HEK293T (cell line): ENCODE measurements at regions not wholly inside any gene's neighbourhood (a gene's known extent, or its start where the extent isn't known, plus 50 kb on each side); places are given as distances from the start of the nearest gene placed in this dataset.

Experiments used
- CTCF ChIA-PET: fragments of 350-600 bp; formaldehyde crosslinking; extraction: SDS; loops from one replicate; lab custom pipeline; 2021; ENCODE audit warnings: antibody characterized with exemption, inconsistent platforms; lab: Yijun Ruan, JAX
- POLR2A ChIA-PET: fragments of 350-600 bp; formaldehyde crosslinking; extraction: SDS; loops from one replicate; lab custom pipeline; 2020; ENCODE audit warnings: antibody characterized with exemption, inconsistent platforms; lab: Yijun Ruan, JAX
- DNase-seq: peaks from one replicate; pipeline ENCODE4 v3.0.0; 2012; ENCODE audit warnings: mixed read lengths; ENCODE audit errors: extremely low spot score
- ARNT ChIP-seq: fragments of 450-650 bp; IDR thresholded peaks from 2 replicates; pipeline ENCODE4 v1.6.1; 2017; ENCODE audit warnings: mild to moderate bottlenecking
- BHLHE40 ChIP-seq: fragments of 450-650 bp; IDR thresholded peaks from 2 replicates; pipeline ENCODE4 v1.6.1; 2016; ENCODE audit warnings: mild to moderate bottlenecking, moderate library complexity, borderline replicate concordance
- CTBP1 ChIP-seq: fragments of 450-650 bp; IDR thresholded peaks from 2 replicates; pipeline ENCODE4 v1.6.1; 2016; ENCODE audit warnings: borderline replicate concordance
- ELF4 ChIP-seq: fragments of 450-650 bp; IDR thresholded peaks from 2 replicates; pipeline ENCODE4 v1.6.1; 2017; ENCODE audit warnings: antibody characterized with exemption
- FOXA1 ChIP-seq: fragments of 450-650 bp; IDR thresholded peaks from 2 replicates; pipeline ENCODE4 v1.6.1; 2016; ENCODE audit warnings: mild to moderate bottlenecking
- FOXK2 ChIP-seq: fragments of 450-650 bp; IDR thresholded peaks from 2 replicates; pipeline ENCODE4 v1.6.1; 2016; ENCODE audit warnings: mild to moderate bottlenecking
- FOXM1 ChIP-seq: fragments of 450-650 bp; IDR thresholded peaks from 2 replicates; pipeline ENCODE4 v1.6.1; 2017; ENCODE audit warnings: mild to moderate bottlenecking, borderline replicate concordance
- HDGF ChIP-seq: fragments of 450-650 bp; IDR thresholded peaks from 2 replicates; pipeline ENCODE4 v1.6.1; 2017; ENCODE audit warnings: antibody characterized with exemption, borderline replicate concordance
- L3MBTL2 ChIP-seq: fragments of 450-650 bp; conservative IDR thresholded peaks from 2 replicates; pipeline ENCODE4 v1.6.1; 2016; ENCODE audit warnings: mild to moderate bottlenecking
- LEF1 ChIP-seq: fragments of 450-650 bp; IDR thresholded peaks from 2 replicates; pipeline ENCODE4 v1.6.1; 2017; ENCODE audit warnings: mild to moderate bottlenecking, borderline replicate concordance
- NFRKB ChIP-seq: fragments of 450-650 bp; IDR thresholded peaks from 2 replicates; pipeline ENCODE4 v1.6.1; 2016; ENCODE audit warnings: mild to moderate bottlenecking, moderate library complexity
- PKNOX1 ChIP-seq: fragments of 450-650 bp; IDR thresholded peaks from 2 replicates; pipeline ENCODE4 v1.6.1; 2016
- SP1 ChIP-seq: fragments of 450-650 bp; IDR thresholded peaks from 2 replicates; pipeline ENCODE4 v1.6.1; 2017
- SUZ12 ChIP-seq: fragments of 450-650 bp; IDR thresholded peaks from 2 replicates; pipeline ENCODE4 v1.6.1; 2016; ENCODE audit warnings: mild to moderate bottlenecking
- TARDBP ChIP-seq: fragments of 450-650 bp; IDR thresholded peaks from 2 replicates; pipeline ENCODE4 v1.6.1; 2016
- ZNF384 ChIP-seq: fragments of 450-650 bp; IDR thresholded peaks from 2 replicates; pipeline ENCODE4 v1.6.1; 2016

DNA sequence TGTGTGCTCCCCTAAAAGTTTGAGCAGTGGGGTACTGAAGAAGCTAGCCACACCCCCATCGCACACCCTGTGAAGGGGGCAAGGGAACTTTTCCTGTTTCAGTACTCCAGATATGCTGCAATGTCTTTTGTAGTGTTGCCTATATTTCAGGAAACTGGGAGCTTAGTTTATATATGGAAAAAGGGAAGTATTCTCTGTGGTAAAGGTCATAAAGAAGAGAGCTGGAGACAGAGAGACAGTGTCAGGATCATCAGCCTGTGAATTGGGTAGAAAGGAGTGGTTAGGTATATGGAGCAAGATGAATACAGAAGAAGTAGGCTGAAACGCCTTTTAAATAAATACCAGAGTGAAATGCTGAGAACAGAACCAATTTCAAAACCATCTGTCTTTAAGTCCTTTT is 82.2 kb upstream of the C9orf72 start:
- POLR2A ChIA-PET = no interaction called here
- CTCF ChIA-PET = no interaction called here
- TF ChIP-seq L3MBTL2 = no peak
- no peak for TF ChIP-seq TARDBP
- no peak for TF ChIP-seq ZNF384
- TF ChIP-seq ARNT = no peak
- TF ChIP-seq BHLHE40 = no peak
- no peak for TF ChIP-seq FOXK2
- no peak for TF ChIP-seq FOXA1
- TF ChIP-seq HDGF = no peak
- TF ChIP-seq CTBP1 = no peak
- no peak for TF ChIP-seq NFRKB
- no peak for TF ChIP-seq PKNOX1
- TF ChIP-seq LEF1 = no peak
- no peak for TF ChIP-seq SP1
- no peak for DNase-seq

- POLR2A ChIA-PET = no interaction called here
- DNase-seq = no peak
- CTCF ChIA-PET = no interaction called here
- TF ChIP-seq ARNT = no peak
- no peak for TF ChIP-seq BHLHE40
- TF ChIP-seq FOXM1 = no peak
- TF ChIP-seq FOXK2 = no peak
- TF ChIP-seq TARDBP = no peak
- no peak for TF ChIP-seq LEF1
- no peak for TF ChIP-seq L3MBTL2
- no peak for TF ChIP-seq ZNF384
- no peak for TF ChIP-seq PKNOX1
- TF ChIP-seq SP1 = no peak
- no peak for TF ChIP-seq HDGF
- TF ChIP-seq NFRKB = no peak
- no peak for TF ChIP-seq ELF4
- TF ChIP-seq SUZ12 = no peak
- TF ChIP-seq FOXA1 = no peak
- no peak for TF ChIP-seq CTBP1
These were observed 85.7 kb upstream of the C9orf72 start for GRCh38 chr9:27659001-27659400.

DNA sequence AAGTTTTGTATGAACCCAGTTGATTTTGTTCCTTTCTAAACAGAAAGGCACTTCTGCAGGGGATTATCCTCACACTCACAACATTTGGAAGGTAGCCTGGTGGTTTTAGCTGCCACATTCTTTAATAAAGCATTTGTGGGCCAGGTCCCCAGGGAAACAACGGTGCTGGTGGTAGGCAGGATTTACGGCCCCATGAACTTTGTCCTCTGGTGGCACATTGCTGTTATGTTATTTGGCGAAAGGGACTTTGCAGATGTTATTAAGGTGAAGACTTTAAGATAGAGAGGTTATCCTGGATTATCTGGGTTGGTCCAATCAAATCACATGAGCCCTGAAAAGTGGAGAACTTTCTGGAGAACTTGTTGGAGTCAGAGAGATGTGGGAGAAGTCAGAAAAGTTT is 86.3 kb upstream of the C9orf72 start:
- ChIA-PET CTCF (no interaction called here), POLR2A (no interaction called here)
- DNase-seq = no peak
- TF ChIP-seq HDGF (no peak), ARNT (no peak), CTBP1 (no peak), BHLHE40 (no peak), ELF4 (no peak), SUZ12 (no peak), PKNOX1 (no peak)

- CTCF ChIA-PET = no interaction called here
- DNase-seq = no peak
- POLR2A ChIA-PET = no interaction called here
- TF ChIP-seq ARNT (no peak), ZNF384 (no peak), TARDBP (no peak), SP1 (no peak), LEF1 (no peak), CTBP1 (no peak), SUZ12 (no peak), BHLHE40 (no peak), FOXA1 (no peak), FOXK2 (no peak), ELF4 (no peak), FOXM1 (no peak), HDGF (no peak), PKNOX1 (no peak), L3MBTL2 (no peak)
These were observed 86.9 kb upstream of the C9orf72 start for GRCh38 chr9:27660148-27660547.

DNA sequence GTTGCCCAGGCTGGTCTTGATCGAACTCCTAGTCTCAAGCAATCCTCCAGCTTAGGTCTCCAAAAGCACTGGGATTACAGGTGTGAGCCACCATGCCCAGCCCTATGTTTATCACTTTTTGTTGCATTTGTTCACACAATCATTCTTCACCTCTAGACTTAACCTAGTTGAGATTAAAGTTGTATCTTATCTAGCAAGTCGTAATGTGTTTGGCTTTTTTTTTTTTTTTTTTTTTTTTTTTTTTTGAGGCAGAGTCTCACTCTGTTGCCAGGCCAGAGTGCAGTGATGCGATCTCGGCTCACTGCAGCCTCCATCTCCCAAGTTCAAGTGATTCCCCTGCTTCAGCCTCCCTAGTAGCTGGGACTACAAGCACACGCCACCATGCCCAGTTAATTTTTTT is 90.2 kb upstream of the C9orf72 start:
- TF ChIP-seq NFRKB (no peak), ZNF384 (no peak), PKNOX1 (no peak), L3MBTL2 (no peak), FOXA1 (no peak), ELF4 (no peak), SUZ12 (no peak), FOXM1 (no peak), ARNT (no peak)
- ChIA-PET CTCF (no interaction called here), POLR2A (no interaction called here)
- DNase-seq = no peak
